GM18907 (cell line): ENCODE measurements at regions not wholly inside any gene's neighbourhood (a gene's known extent, or its start where the extent isn't known, plus 50 kb on each side); places are given as distances from the start of the nearest gene placed in this dataset.

Source experiments
- ATAC-seq: cut with Tn5 transposase; IDR thresholded peaks from one replicate; pipeline ENCODE4 v1.9.1; 2021; ENCODE audit warnings: mild to moderate bottlenecking, moderate library complexity; ENCODE audit not compliant: unreplicated experiment

DNA sequence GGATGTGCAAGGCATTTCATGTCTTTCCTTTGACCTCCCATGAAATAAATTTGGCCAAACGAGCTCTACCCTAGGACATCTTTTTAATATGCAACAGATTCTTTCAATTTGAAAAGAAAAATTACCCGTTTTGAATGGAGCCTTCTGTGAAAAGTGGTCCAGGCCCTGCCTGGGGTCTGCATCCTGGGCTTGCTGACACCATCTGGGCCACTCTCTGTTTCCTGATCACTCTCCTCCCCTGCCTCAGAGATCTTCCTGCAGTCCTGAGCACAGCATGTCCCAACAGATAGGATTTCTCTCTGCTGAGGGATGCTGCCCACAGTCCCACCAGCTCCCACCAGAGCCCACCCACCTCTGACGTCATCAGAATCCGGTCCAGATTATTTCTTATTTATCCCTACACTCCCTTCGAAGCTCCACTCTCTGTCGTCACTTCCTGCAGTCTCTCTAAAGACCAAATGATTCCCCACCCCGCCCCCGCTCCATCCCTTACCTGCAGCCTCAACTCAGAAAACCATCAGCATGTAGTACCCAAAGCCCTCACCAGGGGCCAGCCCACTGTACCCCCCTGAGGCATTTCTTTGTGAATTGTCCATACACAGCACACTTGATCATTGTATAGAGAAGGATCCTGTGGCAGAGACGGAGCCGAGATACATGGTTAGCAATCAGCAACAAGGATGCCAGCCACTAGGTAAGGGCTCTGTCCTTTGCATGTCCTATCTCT lies 192.1 kb upstream of the MGMT start:
- no peak for ATAC-seq

DNA sequence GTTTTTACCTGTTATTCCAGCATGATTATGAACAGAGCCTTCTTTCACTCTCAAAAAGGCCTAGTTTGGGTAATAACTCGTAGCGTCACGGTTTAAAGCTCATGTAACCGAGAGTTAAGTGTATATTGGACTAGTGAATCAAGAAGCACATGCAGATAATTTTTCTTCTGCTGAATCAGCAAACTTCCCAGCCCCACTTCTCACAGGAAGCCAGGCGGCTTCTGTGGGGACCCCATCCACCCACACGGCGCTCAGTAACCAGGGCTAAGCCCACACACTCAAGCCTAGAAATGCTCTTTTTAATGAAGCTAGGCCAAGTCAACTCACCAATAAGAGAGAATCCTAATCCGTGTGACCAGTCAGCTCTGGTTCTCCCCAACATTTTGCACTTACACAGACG lies 191.2 kb upstream of the MGMT start:
- no peak for ATAC-seq

DNA sequence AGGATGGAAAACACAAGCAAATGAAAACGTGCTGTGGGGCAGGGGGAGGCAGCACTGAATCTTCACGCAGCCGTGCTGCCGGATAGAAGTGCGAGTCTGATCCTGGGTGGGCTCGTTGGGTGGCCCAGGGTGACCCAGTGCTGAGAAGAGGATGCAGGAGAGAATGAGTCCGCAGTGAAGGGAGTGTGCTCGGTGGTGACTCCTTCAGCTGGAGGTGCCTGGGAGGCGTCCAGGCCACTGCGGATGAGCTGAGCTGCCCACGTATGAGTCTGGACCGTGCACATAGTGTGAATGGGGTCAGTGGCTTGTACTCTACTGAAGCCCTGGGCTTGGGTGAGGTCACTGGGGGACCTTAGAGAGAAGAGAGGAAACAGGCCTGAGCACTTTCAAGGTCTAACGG lies 190.0 kb upstream of the MGMT start:
- ATAC-seq = no peak

DNA sequence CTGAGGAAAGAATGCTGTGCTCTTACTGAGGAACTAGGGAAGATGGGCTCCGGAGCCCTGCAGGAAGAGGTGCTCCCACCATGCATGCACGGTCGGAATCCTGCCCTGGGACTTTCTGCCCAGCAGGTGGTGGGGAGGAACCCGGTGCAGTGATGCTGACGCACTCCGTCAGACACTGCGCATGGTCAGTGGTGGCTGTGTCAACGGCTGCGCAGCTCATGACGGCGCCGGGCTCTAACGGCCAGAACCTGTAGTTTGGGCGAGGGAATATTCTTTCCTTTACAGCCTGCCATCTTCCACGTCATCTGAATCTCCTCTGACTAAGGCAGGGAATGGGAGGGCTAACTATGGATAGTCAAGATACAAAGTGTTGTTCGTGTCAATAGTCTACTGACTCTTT lies 189.2 kb upstream of the MGMT start:
- no peak for ATAC-seq

GRCh38 chr10:129278686-129279085 lies 188.4 kb upstream of the MGMT start:
- ATAC-seq = no peak

DNA sequence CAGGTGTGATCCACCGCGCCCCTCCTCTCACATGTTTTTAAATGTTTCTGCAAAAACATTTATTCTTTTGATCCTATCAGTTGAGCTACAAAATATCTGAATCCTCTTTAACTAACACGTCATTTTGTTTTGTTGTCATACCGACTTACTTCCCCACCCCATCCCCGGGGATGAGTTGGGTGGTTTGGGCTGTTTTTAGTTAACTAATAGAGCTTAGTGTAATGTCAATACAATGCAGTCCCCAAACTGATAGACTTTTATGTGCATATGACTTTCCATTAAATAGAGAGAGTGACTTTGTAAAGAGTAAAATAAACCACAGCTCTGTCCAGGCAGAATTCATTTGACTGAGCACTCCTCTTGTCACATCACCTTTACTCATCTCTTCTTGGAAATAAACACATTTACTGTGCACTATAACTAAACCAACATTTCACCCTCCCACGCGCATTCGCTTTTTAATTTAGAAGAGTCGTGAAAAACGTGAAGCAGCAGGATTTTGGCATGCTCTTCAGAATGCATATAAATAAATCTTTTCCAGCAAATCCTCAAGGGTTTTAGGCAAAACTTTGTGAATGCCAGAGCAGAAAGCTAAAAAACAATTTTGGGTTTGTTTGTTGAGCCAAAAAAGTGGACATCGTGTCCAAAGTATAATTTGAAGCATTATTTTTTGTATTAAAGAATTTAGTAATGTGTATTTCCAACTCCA lies 187.4 kb upstream of the MGMT start:
- ATAC-seq = no peak

DNA sequence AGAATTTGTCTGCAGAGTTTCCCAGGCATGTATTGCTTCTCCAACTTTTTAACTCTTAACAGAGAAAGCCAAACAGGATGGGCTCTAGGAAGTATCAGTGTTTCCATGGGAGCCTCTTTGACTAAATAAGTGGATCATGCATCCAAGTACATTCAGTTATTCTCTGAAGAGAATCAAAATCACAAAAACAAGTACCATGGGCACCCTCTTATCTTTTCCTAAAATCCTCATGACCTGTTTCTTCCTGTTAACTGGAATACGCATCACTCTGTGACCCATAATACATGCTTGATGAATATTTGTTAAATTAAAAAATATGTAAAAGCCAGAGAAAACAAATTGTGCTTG lies 186.9 kb upstream of the MGMT start:
- ATAC-seq = no peak

DNA sequence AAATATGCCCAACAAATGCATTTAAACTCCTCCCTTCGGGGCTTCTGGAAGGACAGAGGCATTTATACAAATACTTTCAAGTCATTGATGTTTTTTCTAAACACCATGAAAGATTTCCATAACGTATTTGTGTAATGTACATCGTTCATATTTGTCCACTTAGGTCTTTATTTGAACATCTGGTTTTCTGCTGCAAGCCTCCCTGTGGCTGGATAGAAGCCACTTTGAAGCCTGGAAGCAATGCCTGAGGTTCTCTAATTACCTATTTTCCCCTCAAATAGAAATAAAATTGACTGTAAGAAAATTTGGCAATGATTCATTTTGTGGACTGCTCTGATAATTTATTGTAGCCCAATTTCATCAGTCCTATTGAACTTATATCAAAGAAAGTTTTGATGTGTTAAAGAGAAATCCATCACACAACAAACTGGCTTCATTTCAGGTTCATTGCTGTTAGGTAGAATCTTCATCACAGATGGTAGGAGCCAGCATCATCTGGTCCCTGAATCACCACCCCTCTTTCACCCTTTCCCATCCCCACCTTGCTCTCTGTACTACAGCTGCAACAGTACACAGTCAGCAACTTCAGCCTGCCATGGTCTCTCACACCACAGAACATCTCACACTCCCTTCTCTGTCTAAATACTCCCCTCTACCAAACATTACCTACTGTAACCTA lies 186.0 kb upstream of the MGMT start:
- no peak for ATAC-seq

GRCh38 chr10:129285459-129285858 lies 181.6 kb upstream of the MGMT start:
- ATAC-seq = no peak

- no peak for ATAC-seq
These were observed 177.9 kb upstream of the MGMT start for GRCh38 chr10:129288999-129289584.

DNA sequence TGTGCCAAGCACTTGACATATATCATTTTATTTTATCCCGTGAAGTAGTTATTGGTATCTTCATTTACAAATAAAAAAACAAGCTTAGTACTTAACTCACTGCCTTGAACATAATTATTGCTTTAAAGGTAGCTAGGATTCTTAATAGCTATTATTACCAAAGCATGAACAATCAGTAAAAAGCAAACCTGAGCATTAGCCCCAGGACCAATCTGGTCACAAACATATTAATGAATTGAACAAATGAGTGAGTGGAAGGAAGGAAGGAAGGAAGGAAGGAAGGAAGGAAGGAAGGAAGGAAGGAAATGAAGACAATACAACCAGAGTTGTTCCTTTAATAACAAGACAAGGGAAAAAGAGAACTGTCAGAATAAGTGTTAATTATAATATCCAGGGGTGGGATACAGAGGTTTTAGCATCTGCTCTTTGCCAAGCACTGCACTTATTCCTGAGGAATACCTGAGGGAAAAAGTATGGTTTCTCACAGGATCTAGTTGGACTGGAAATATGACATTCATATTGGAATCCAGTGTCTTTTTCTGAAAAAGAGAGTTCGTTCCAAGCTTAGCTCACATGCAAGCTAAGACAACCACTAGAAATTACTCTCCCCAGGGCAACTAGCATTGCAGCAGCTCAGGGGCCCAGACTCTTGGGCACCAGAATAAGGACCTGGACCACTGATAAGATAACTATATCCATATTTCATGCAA lies 172.9 kb upstream of the MGMT start:
- ATAC-seq = no peak

GRCh38 chr10:129294944-129295343 lies 172.1 kb upstream of the MGMT start:
- ATAC-seq = no peak

DNA sequence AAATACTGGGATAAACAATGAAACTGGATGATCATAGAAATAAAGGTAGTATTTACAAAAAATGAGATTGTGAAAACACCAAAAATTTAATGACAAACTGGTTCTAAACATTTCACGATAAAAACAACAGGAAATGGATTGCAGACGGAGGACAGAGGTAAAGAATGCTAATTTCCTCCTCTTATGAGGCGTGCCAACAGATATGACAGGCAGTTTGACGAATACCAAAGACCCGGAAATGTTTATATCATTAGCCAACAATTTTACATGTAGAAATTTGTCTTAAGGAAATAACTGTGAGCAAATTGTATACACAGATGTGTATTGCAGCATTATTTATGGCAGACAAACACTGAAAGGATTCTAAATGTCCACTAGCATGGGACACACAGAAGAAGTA lies 162.0 kb upstream of the MGMT start:
- ATAC-seq = no peak

DNA sequence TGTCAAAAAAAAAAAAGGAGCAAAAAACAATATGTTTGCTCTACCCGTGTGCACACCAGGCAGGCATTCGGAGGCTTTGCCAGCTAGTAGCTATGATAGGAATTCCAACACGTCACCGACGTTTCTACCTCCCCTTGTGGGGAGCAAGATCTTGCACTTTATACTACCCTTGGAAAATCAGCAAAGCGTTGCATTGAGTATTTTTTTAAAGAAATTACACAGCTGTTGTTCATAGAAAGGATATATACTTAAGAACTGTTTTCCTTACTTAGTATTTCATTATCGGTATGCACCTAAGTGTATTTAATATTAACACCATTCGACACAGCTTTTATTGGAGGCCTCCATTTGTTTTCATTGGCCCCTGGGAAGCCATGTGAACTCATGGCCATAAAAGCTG lies 159.9 kb upstream of the MGMT start:
- no peak for ATAC-seq

- ATAC-seq = no peak
These were observed 158.0 kb upstream of the MGMT start for GRCh38 chr10:129308953-129309564.

GRCh38 chr10:129309565-129309964 lies 157.5 kb upstream of the MGMT start:
- ATAC-seq = no peak

DNA sequence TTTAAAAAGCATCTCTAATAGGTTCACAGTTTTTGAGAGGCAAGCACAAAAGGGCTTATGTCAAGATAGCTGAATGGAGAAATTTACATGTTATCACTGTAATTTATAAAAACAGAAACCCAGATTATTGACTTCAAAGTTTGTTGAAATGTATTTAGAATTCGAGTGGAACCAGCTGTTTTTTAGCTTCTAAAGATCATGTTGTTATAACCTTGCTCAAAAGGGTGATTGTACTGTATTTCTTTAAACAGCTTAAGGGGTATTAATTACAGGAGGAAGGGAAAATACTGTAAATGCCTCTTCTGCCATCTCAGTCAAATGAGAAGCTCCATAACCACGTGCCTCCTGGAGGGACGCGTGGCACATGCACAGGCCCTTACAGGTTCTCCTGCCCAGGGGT lies 156.2 kb upstream of the MGMT start:
- no peak for ATAC-seq

DNA sequence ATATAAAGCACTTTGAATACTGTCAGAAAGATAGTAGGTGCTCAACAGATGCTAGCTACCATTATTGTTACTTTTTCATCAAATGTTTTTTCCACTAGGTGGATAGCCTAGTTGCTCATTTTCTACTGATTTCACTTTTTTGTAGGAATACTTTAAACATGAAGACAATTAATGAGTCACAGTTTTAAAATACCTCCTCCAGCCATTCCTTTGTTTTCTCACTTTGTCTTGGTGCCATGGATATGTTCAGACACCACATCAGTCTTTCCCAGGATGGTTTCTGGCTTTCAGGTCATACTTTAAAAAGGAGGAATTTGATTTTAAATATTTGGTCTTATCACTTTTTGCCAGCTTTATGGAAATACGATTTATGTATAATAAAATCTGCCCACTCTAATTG lies 147.1 kb upstream of the MGMT start:
- ATAC-seq = no peak

DNA sequence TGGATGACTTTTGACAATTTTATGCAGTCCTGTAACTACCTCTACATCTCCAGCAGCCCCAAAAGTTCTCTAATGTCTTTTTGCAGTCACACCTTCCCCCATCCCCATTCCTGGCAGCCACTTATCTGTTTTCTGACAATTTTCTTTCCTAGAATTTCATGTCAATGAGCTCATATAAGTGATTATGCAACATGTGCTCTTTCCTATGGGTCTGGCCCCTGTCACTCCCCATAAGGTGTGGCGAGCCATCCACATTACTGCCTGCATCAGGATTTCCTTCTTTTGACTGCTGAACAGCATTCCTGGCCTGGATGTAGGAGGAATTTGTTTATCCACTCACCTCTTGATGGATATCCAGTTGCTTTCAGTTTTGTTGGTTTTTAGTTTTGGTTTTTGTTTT lies 146.7 kb upstream of the MGMT start:
- no peak for ATAC-seq

DNA sequence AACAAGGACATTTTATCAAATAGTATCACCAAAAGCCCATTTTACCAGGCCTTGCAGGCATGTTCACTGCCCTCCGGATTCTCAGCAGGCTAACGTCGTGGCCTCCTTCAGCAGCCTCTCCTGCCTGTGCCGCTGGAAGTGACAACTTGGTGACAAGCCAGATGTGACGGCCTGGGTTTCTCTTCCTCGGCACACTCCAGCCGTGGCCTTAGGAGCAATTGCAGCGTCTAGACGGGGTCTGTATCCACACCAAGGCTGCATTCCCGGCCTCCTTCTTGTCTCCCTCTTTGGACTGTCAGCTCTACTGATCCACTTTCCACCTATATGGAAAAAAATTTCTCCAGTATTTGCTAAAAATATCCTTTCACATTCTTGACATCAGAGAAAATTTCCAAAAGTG lies 145.3 kb upstream of the MGMT start:
- no peak for ATAC-seq
